ENCODE measurements at regions not wholly inside any gene's neighbourhood (a gene's known extent, or its start where the extent isn't known, plus 50 kb on each side); places are given as distances from the start of the nearest gene placed in this dataset.

DNA sequence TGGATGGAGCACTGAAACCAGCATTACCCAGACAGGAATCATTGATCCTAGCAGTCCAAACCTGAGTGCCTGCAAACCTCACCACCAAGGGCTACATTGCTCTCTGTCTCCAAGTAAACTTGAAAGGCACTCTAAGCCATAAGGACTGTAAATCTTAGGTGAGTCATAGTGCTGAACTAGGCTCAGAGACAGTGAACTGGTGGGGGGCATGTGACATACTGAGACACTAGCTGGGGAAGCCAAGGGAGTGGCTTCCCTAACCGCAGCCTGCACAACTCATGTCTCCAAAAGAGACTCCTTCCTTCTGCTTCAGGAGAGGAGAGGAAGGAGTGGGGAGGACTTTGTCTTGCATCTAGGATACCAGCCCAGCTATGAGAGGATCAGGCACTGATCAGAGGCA lies 235.5 kb upstream of the ACTRT1 start:
- H3K79me2 ChIP-seq (ENCODE audit: insufficient read depth, low read length) = no peaks in the 10 kb centered on the region
- H3K27me3 ChIP-seq (ENCODE audit: low read length) = no peaks in the 10 kb centered on the region
- TF ChIP-seq, protein P1, sequence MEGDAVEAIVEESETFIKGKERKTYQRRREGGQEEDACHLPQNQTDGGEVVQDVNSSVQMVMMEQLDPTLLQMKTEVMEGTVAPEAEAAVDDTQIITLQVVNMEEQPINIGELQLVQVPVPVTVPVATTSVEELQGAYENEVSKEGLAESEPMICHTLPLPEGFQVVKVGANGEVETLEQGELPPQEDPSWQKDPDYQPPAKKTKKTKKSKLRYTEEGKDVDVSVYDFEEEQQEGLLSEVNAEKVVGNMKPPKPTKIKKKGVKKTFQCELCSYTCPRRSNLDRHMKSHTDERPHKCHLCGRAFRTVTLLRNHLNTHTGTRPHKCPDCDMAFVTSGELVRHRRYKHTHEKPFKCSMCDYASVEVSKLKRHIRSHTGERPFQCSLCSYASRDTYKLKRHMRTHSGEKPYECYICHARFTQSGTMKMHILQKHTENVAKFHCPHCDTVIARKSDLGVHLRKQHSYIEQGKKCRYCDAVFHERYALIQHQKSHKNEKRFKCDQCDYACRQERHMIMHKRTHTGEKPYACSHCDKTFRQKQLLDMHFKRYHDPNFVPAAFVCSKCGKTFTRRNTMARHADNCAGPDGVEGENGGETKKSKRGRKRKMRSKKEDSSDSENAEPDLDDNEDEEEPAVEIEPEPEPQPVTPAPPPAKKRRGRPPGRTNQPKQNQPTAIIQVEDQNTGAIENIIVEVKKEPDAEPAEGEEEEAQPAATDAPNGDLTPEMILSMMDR (IDR thresholded peaks at IDR 0.05; ENCODE audit: insufficient read depth, low read length, poor library complexity, severe bottlenecking) = no peak
- TF ChIP-seq EZH2phosphoT487 (conservative IDR thresholded peaks at IDR 0.05; ENCODE audit: low read length) = no peak
- H3K4me2 ChIP-seq (ENCODE audit: low read depth, low read length, poor library complexity, severe bottlenecking) = no peak overlapping the region
- H4K20me1 ChIP-seq (ENCODE audit: low read depth, low read length) = no peaks in the 10 kb centered on the region
- no peaks in the 10 kb centered on the region for H3K9me2 ChIP-seq (replicated peaks; ENCODE audit: insufficient read depth, low read length)
- no peak overlapping the region for H3K9ac ChIP-seq (ENCODE audit: low read length)
- H2AFZ ChIP-seq (ENCODE audit: low read depth, low read length, severe bottlenecking) = no peak overlapping the region
- H3K27ac ChIP-seq (ENCODE audit: low read depth, low read length) = no peak overlapping the region
- H3K4me3 ChIP-seq (ENCODE audit: insufficient read depth, low read length, poor library complexity, severe bottlenecking) = no peak overlapping the region
- no peaks in the 10 kb centered on the region for H3K36me3 ChIP-seq (ENCODE audit: low read length)
- no peaks in the 10 kb centered on the region for H3F3A ChIP-seq (ENCODE audit: insufficient read depth)
- no peaks in the 10 kb centered on the region for H3K9me3 ChIP-seq (ENCODE audit: insufficient read depth, low read length)

DNA sequence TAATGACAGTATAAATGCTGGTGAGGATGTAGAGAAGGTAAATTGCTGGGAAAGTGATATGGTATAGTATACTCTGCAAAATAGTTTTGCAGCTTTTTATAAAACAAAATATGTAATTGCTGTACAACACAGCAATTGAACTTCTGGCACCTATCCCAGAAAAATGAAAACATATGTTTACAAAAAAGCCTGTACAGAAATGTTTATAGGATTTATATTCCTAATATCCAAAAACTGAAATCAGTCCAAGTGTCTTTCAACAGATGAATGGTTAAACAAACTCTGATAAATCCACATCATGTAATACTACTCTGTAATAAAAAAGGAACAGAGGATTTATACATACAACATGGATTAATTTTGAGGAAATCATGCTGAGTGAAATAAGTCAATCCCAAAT lies 198.4 kb upstream of the ACTRT1 start:
- no peak for TF ChIP-seq EZH2phosphoT487 (conservative IDR thresholded peaks at IDR 0.05; ENCODE audit: low read length)
- H3K4me3 ChIP-seq (ENCODE audit: insufficient read depth, low read length, poor library complexity, severe bottlenecking) = no peak overlapping the region
- H3F3A ChIP-seq (ENCODE audit: insufficient read depth) = no peaks in the 10 kb centered on the region
- no peaks in the 10 kb centered on the region for H4K20me1 ChIP-seq (ENCODE audit: low read depth, low read length)
- no peaks in the 10 kb centered on the region for H3K27me3 ChIP-seq (ENCODE audit: low read length)
- no peak overlapping the region for H3K27ac ChIP-seq (ENCODE audit: low read depth, low read length)
- no peaks in the 10 kb centered on the region for H3K36me3 ChIP-seq (ENCODE audit: low read length)
- H3K79me2 ChIP-seq (ENCODE audit: insufficient read depth, low read length) = no peaks in the 10 kb centered on the region
- no peak overlapping the region for H3K9ac ChIP-seq (ENCODE audit: low read length)
- H3K4me2 ChIP-seq (ENCODE audit: low read depth, low read length, poor library complexity, severe bottlenecking) = no peak overlapping the region
- no peaks in the 10 kb centered on the region for H3K9me2 ChIP-seq (replicated peaks; ENCODE audit: insufficient read depth, low read length)
- H2AFZ ChIP-seq (ENCODE audit: low read depth, low read length, severe bottlenecking) = no peak overlapping the region
- H3K9me3 ChIP-seq (ENCODE audit: insufficient read depth, low read length) = no peaks in the 10 kb centered on the region

DNA sequence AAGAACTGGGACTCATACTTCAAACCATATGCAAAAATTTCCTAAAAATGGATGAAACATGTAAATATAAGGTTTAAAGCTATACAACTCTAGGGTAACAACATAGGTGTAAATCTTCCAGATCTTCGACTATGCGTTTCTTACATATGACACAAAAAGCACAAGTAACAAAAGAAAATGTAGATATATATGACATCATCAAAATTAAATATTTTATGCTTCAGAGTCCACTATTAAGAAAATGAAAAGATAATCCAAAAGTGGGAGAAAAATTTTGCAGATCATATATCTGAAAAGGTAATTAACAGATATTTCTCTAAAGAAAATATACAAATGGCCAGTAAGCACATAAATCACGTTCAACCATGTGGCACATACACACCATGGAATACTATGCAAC lies 164.2 kb upstream of the ACTRT1 start:
- TF ChIP-seq, protein P1 (IDR thresholded peaks at IDR 0.05; ENCODE audit: insufficient read depth, low read length, poor library complexity, severe bottlenecking) = no peak
- no peak for TF ChIP-seq EZH2phosphoT487 (conservative IDR thresholded peaks at IDR 0.05; ENCODE audit: low read length)
- H3K79me2 ChIP-seq (ENCODE audit: insufficient read depth, low read length) = no peaks in the 10 kb centered on the region

DNA sequence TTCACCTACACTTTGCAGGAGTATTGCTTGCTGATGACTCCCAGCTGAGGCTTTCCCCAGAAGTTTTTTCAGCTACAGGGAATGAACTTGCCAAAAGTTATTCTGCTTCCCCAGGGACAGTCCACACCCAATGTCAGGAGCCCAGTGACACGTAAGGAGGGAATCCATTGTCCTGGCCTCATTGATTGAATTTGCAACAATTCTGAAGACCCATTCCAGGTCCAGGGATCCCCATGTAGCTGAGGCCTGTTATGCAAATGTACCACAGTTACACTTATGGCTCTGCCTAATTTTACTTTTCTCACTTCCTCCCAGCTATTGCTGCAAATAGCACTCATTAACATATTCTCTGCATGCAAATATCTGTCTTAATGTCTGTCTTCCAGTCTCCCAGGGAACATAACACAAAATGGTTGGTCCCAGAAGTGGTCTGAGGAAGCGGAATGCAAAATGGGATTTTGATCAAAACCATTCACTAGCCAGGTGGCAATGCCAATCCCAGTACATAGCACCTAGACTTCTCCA lies 113.7 kb upstream of the ACTRT1 start:
- Histone ChIP-seq H3K9me3 (ENCODE audit: insufficient read depth, low read length) (no peaks in the 10 kb centered on the region), H3K27ac (ENCODE audit: low read depth, low read length) (no peak overlapping the region), H3K27me3 (ENCODE audit: low read length) (no peaks in the 10 kb centered on the region)

More for the DNA sequence above, 164.2 kb upstream of the ACTRT1 start:
- Histone ChIP-seq H2AFZ (ENCODE audit: low read depth, low read length, severe bottlenecking) (no peak overlapping the region), H3K27me3 (ENCODE audit: low read length) (no peaks in the 10 kb centered on the region), H3K9ac (ENCODE audit: low read length) (no peak overlapping the region), H3K27ac (ENCODE audit: low read depth, low read length) (no peak overlapping the region), H4K20me1 (ENCODE audit: low read depth, low read length) (no peaks in the 10 kb centered on the region), H3K9me2 (replicated peaks; ENCODE audit: insufficient read depth, low read length) (no peaks in the 10 kb centered on the region), H3K4me2 (ENCODE audit: low read depth, low read length, poor library complexity, severe bottlenecking) (no peak overlapping the region), H3K4me3 (ENCODE audit: insufficient read depth, low read length, poor library complexity, severe bottlenecking) (no peak overlapping the region), H3F3A (ENCODE audit: insufficient read depth) (no peaks in the 10 kb centered on the region), H3K36me3 (ENCODE audit: low read length) (no peaks in the 10 kb centered on the region), H3K9me3 (ENCODE audit: insufficient read depth, low read length) (no peaks in the 10 kb centered on the region)

More for the DNA sequence above, 113.7 kb upstream of the ACTRT1 start:
- Histone ChIP-seq H3K9ac (ENCODE audit: low read length) (no peak overlapping the region), H4K20me1 (ENCODE audit: low read depth, low read length) (no peaks in the 10 kb centered on the region), H3F3A (ENCODE audit: insufficient read depth) (no peaks in the 10 kb centered on the region), H3K36me3 (ENCODE audit: low read length) (no peaks in the 10 kb centered on the region), H3K4me3 (ENCODE audit: insufficient read depth, low read length, poor library complexity, severe bottlenecking) (no peak overlapping the region), H3K79me2 (ENCODE audit: insufficient read depth, low read length) (no peaks in the 10 kb centered on the region), H2AFZ (ENCODE audit: low read depth, low read length, severe bottlenecking) (no peak overlapping the region), H3K4me2 (ENCODE audit: low read depth, low read length, poor library complexity, severe bottlenecking) (no peak overlapping the region), H3K9me2 (replicated peaks; ENCODE audit: insufficient read depth, low read length) (no peaks in the 10 kb centered on the region)
- TF ChIP-seq EZH2phosphoT487 (conservative IDR thresholded peaks at IDR 0.05; ENCODE audit: low read length) = no peak
- TF ChIP-seq, protein P1 (IDR thresholded peaks at IDR 0.05; ENCODE audit: insufficient read depth, low read length, poor library complexity, severe bottlenecking) = no peak

All from SU-DHL-6 (cell line).